CD14-positive monocyte (primary cell): ENCODE measurements at regions not wholly inside any gene's neighbourhood (a gene's known extent, or its start where the extent isn't known, plus 50 kb on each side); places are given as distances from the start of the nearest gene placed in this dataset.

ENCODE experiments used
- DNase-seq, 3 donors: peaks; one replicate each; pipeline ENCODE4 v3.0.0-alpha.2; 2011 to 2022
- H2AFZ ChIP-seq: 2 replicates; pipeline ENCODE4 v1.6.0; 2012; ENCODE audit warnings: mild to moderate bottlenecking, low read depth, low read length, inconsistent platforms; ENCODE audit not compliant: insufficient read depth, poor library complexity, severe bottlenecking
- H3K27ac ChIP-seq, 2 donors: 1 replicate in 1 of 2; 2 replicates in 1 of 2; pipeline ENCODE4 v1.5.1; 2012 to 2013; ENCODE audit warnings: low read length in 2 of 2, control low read depth in 1 of 2, inconsistent platforms in 1 of 2, low read depth in 1 of 2, mild to moderate bottlenecking in 1 of 2
- H3K27me3 ChIP-seq, 2 donors: one replicate each; pipeline versions ENCODE4 v1.6.0 to v1.6.1; 2011 to 2013; ENCODE audit warnings: low read length in 2 of 2; ENCODE audit not compliant: control insufficient read depth in 2 of 2, insufficient read depth in 2 of 2
- H3K36me3 ChIP-seq, 2 donors: replicated peaks in 1 of 2; 1 replicate in 1 of 2; 2 replicates in 1 of 2; pipeline versions ENCODE4 v1.5.1 to v1.6.1; 2012 to 2013; ENCODE audit warnings: low read length in 2 of 2, control low read depth in 1 of 2, inconsistent platforms in 1 of 2, mild to moderate bottlenecking in 1 of 2; ENCODE audit not compliant: insufficient read depth in 2 of 2, control insufficient read depth in 1 of 2
- H3K4me1 ChIP-seq, 2 donors: 1 replicate in 1 of 2; 2 replicates in 1 of 2; pipeline versions ENCODE4 v1.5.1 to v1.6.1; 2012 to 2013; ENCODE audit warnings: low read length in 2 of 2, control low read depth in 1 of 2, inconsistent platforms in 1 of 2, mild to moderate bottlenecking in 1 of 2, moderate library complexity in 1 of 2; ENCODE audit not compliant: insufficient read depth in 2 of 2, control insufficient read depth in 1 of 2
- H3K4me2 ChIP-seq: replicated peaks from 2 replicates; pipeline ENCODE3; 2012; ENCODE audit warnings: low read length, moderate library complexity, mild to moderate bottlenecking; ENCODE audit not compliant: poor library complexity, severe bottlenecking; ENCODE audit errors: extremely low read depth
- H3K4me3 ChIP-seq, 3 experiments: fragments of 200-600 bp in 1 of 3; sonication (generic) in 1 of 3; replicated peaks in 1 of 3; 1 replicate in 2 of 3; 2 replicates in 1 of 3; pipeline ENCODE4 v1.5.1; 2011 to 2013; ENCODE audit warnings: low read length in 3 of 3, mild to moderate bottlenecking in 3 of 3, control low read depth in 2 of 3, low read depth in 2 of 3, inconsistent platforms in 1 of 3, moderate library complexity in 1 of 3
- H3K79me2 ChIP-seq: 2 replicates; pipeline ENCODE4 v1.6.0; 2012; ENCODE audit warnings: mild to moderate bottlenecking, control low read depth, inconsistent platforms, low read length, moderate library complexity; ENCODE audit not compliant: insufficient read depth
- H3K9ac ChIP-seq: 2 replicates; pipeline ENCODE4 v1.6.0; 2017; ENCODE audit warnings: low read length, mild to moderate bottlenecking; ENCODE audit not compliant: insufficient read depth, poor library complexity, severe bottlenecking
- H3K9me3 ChIP-seq, 2 donors: replicated peaks in 1 of 2; 1 replicate in 1 of 2; 2 replicates in 1 of 2; pipeline versions ENCODE4 v1.5.1 to v1.6.1; 2012 to 2013; ENCODE audit warnings: low read length in 2 of 2, control low read depth in 1 of 2; ENCODE audit not compliant: control insufficient read depth in 1 of 2, insufficient read depth in 1 of 2
- H4K20me1 ChIP-seq: 2 replicates; pipeline ENCODE4 v1.6.0; 2012; ENCODE audit warnings: mild to moderate bottlenecking, low read length, control low read depth, moderate library complexity; ENCODE audit not compliant: insufficient read depth
- H3K27ac Mint-ChIP-seq, 7 donors: one replicate each; pipeline ENCODE4 v1.8.0; 2020; ENCODE audit warnings: mild to moderate bottlenecking in 7 of 7, mixed read lengths in 7 of 7, moderate library complexity in 6 of 7, inconsistent platforms in 2 of 7
- H3K27me3 Mint-ChIP-seq, 3 donors: one replicate each; pipeline ENCODE4 v1.8.0; 2021 to 2022; ENCODE audit warnings: low read depth in 3 of 3, mild to moderate bottlenecking in 3 of 3, mixed read lengths in 3 of 3, moderate library complexity in 3 of 3, inconsistent platforms in 1 of 3
- H3K36me3 Mint-ChIP-seq, 2 donors: one replicate each; pipeline ENCODE4 v1.8.0; 2020; ENCODE audit warnings: mixed read lengths in 2 of 2, inconsistent platforms in 1 of 2, mild to moderate bottlenecking in 1 of 2
- H3K4me1 Mint-ChIP-seq: one replicate; pipeline ENCODE4 v1.8.0; 2020; ENCODE audit warnings: mild to moderate bottlenecking, mixed read lengths
- H3K4me3 Mint-ChIP-seq, 2 donors: one replicate each; pipeline ENCODE4 v1.8.0; 2020; ENCODE audit warnings: mild to moderate bottlenecking in 2 of 2, mixed read lengths in 2 of 2, moderate library complexity in 1 of 2
- H3K9me3 Mint-ChIP-seq, 7 donors: one replicate each; pipeline ENCODE4 v1.8.0; 2020 to 2022; ENCODE audit warnings: mixed read lengths in 7 of 7, mild to moderate bottlenecking in 6 of 7, moderate library complexity in 6 of 7, inconsistent platforms in 2 of 7
- WGBS: methylation state at CpG from one replicate; pipeline ENCODE4 v1.1.5; 2013; ENCODE audit warnings: missing lambda C conversion rate; ENCODE audit not compliant: insufficient coverage; 5-methylcytosine and 5-hydroxymethylcytosine counted together
- intact Hi-C, 2 donors: fragments of 100-400 bp; cut with micrococcal nuclease; formaldehyde crosslinking; loops; one replicate each; pipeline versions ENCODE4 v1.15.0 to v1.15.1; 2023
- TF ChIP-seq, protein P1 (sequence below): fragments of 200-600 bp; IDR thresholded peaks from one replicate; pipeline ENCODE4 v1.8.0; 2022; ENCODE audit warnings: antibody characterized with exemption, mild to moderate bottlenecking

DNA sequence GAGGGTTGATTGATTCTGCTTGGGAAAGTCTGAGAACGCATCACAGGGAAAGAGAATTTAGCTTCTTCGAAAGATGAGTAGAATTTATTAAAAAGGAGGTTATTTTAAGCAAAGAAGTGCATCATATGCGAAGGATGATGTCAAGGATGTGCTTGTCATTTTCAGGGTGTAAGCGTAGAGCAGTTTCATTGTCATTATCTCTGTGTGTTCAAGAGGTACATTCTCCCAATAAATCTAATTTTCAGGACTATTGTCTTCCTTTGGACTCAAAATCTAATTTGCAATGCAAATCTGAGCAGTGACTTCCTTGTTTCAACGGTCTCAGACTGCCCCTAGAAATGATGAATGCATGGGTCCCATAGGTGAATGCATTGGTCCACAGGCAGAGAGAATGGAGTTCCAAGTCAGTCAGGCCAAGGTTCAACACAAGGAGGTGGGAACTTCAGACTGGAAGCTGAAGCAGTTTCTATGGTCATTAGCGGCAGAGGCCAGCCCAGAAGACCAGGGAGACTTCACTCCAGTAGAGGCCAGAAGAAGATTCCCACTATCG lies 99.8 kb downstream of the CDC42EP3 start:
- H3K4me1 ChIP-seq = peaks cover 0 to 7% of the 10 kb centered on the region in 2 donors
- H3K4me2 ChIP-seq = no peak overlapping the region
- H3K27ac ChIP-seq = no peak overlapping the region
- no peaks in the 10 kb centered on the region for H3K36me3 ChIP-seq
- Mint-ChIP-seq H3K27ac (no peak overlapping the region), H3K27me3 (peaks cover 0 to 7% (median 0%) of the 10 kb centered on the region in 3 donors), H3K4me3 (no peak overlapping the region), H3K9me3 (peaks cover 0 to 4% (median 0%) of the 10 kb centered on the region in 7 donors), H3K36me3 (peaks cover 0 to 4% of the 10 kb centered on the region in 2 donors), H3K4me1 (peaks cover 14% of the 10 kb centered on the region)
- no peak overlapping the region for H3K4me3 ChIP-seq
- H3K27me3 ChIP-seq = no peaks in the 10 kb centered on the region
- WGBS = 86% methylated on average over 4 of the region's 7 CpGs
- no peaks in the 10 kb centered on the region for H3K79me2 ChIP-seq
- H3K9ac ChIP-seq = no peak overlapping the region
- no peak overlapping the region for H2AFZ ChIP-seq
- H4K20me1 ChIP-seq = no peaks in the 10 kb centered on the region
- TF ChIP-seq, protein P1, sequence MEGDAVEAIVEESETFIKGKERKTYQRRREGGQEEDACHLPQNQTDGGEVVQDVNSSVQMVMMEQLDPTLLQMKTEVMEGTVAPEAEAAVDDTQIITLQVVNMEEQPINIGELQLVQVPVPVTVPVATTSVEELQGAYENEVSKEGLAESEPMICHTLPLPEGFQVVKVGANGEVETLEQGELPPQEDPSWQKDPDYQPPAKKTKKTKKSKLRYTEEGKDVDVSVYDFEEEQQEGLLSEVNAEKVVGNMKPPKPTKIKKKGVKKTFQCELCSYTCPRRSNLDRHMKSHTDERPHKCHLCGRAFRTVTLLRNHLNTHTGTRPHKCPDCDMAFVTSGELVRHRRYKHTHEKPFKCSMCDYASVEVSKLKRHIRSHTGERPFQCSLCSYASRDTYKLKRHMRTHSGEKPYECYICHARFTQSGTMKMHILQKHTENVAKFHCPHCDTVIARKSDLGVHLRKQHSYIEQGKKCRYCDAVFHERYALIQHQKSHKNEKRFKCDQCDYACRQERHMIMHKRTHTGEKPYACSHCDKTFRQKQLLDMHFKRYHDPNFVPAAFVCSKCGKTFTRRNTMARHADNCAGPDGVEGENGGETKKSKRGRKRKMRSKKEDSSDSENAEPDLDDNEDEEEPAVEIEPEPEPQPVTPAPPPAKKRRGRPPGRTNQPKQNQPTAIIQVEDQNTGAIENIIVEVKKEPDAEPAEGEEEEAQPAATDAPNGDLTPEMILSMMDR = no peak
- no peak for DNase-seq
- no peaks in the 10 kb centered on the region for H3K9me3 ChIP-seq
- intact Hi-C loops = no loop called here

DNA sequence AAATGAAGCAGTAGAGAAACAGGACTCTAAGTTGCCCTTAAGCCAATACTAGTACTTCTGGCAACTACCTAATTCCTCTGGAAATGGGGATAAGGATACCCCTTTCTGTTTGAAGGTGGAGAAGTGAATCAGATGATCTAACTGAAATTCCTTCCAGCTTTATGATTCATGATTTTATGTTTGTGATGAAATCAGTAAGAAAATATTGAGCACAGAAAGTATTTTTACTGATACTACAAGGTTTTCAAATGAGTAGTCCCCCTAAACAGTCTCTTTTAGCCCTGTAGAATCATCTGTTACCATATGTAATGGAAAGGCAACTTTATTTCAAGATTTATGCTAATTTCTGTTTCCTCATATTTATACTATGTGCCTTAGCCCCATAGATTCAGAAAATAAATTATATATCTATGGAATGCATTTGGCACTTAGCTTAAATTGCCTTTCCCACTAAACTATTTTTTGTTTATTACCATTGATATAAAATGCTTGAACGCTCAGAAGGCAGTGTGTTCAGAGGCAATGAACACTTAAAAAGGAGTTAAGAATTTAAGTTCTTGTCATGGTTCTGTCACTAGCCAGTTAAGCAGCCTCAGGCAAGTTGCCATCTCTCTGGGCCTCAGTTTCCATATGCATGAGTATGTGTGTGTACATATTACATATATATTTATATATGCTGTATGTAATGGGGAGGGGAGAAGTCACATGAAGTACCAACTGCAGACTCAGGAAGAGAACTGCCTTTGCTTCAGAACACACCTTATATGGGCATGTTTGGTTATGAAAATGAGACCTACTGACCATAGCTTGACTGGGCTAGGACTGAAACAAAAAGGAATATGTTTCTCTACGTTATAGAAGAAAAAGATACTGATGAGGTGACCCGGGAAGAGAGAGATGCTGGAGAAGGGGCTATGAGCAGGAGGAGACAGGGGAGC lies 97.7 kb downstream of the CDC42EP3 start:
- intact Hi-C loops = no loop called here
- H3K27ac ChIP-seq = no peak overlapping the region
- no peaks in the 10 kb centered on the region for H3K36me3 ChIP-seq
- H3K4me3 Mint-ChIP-seq = no peak overlapping the region
- no peak overlapping the region for H3K9ac ChIP-seq
- peaks cover 10% of the 10 kb centered on the region for H3K4me1 Mint-ChIP-seq
- no peaks in the 10 kb centered on the region for H4K20me1 ChIP-seq
- H3K9me3 ChIP-seq = peaks cover 0 to under 1% of the 10 kb centered on the region in 2 donors
- H3K27me3 Mint-ChIP-seq = peaks cover 0 to 4% (median 0%) of the 10 kb centered on the region in 3 donors
- H3K27ac Mint-ChIP-seq = peak overlapping the region in 2 of 7 donors; percentile 5 to 84
- H3K36me3 Mint-ChIP-seq = no peaks in the 10 kb centered on the region
- no peaks in the 10 kb centered on the region for H3K27me3 ChIP-seq
- H3K9me3 Mint-ChIP-seq = peaks cover 0 to 4% (median 0%) of the 10 kb centered on the region in 7 donors
- no peak overlapping the region for H3K4me2 ChIP-seq
- DNase-seq = no peak
- no peak overlapping the region for H2AFZ ChIP-seq
- H3K4me1 ChIP-seq = no peaks in the 10 kb centered on the region
- TF ChIP-seq, protein P1 = no peak
- WGBS = 80% methylated on average over 2 of the region's 3 CpGs
- no peak overlapping the region for H3K4me3 ChIP-seq
- H3K79me2 ChIP-seq = no peaks in the 10 kb centered on the region
